GM12872 (cell line): ENCODE measurements at regions not wholly inside any gene's neighbourhood (a gene's known extent, or its start where the extent isn't known, plus 50 kb on each side); places are given as distances from the start of the nearest gene placed in this dataset.

Experiments
- CTCF ChIP-seq: IDR thresholded peaks from 3 replicates; pipeline ENCODE4 v1.5.1; 2011; ENCODE audit warnings: low read depth, mild to moderate bottlenecking, low read length, moderate library complexity; ENCODE audit not compliant: insufficient read depth

- TF ChIP-seq CTCF = no peak
These were observed 189.9 kb downstream of the WNT5A start for GRCh38 chr3:55297245-55297644.

GRCh38 chr3:55296791-55297190 lies 190.3 kb downstream of the WNT5A start:
- TF ChIP-seq CTCF = no peak

- TF ChIP-seq CTCF = no peak
These were observed 191.1 kb downstream of the WNT5A start for GRCh38 chr3:55296030-55296429.

GRCh38 chr3:55294557-55294956 lies 192.5 kb downstream of the WNT5A start:
- TF ChIP-seq CTCF = no peak

GRCh38 chr3:55292360-55292759 lies 194.7 kb downstream of the WNT5A start:
- no peak for TF ChIP-seq CTCF

- TF ChIP-seq CTCF = no peak
These were observed 198.4 kb downstream of the WNT5A start for GRCh38 chr3:55288657-55289056.

GRCh38 chr3:55286693-55287092 lies 200.4 kb downstream of the WNT5A start:
- TF ChIP-seq CTCF = no peak

GRCh38 chr3:55285156-55285555 lies 201.9 kb downstream of the WNT5A start:
- TF ChIP-seq CTCF = no peak
